ENCODE measurements at regions not wholly inside any gene's neighbourhood (a gene's known extent, or its start where the extent isn't known, plus 50 kb on each side); places are given as distances from the start of the nearest gene placed in this dataset.
"Not testable (repeated sequence)": the region's sequence is repeated elsewhere in the genome, so short reads cannot be mapped to it uniquely, and the experiment has no call there.

DNA sequence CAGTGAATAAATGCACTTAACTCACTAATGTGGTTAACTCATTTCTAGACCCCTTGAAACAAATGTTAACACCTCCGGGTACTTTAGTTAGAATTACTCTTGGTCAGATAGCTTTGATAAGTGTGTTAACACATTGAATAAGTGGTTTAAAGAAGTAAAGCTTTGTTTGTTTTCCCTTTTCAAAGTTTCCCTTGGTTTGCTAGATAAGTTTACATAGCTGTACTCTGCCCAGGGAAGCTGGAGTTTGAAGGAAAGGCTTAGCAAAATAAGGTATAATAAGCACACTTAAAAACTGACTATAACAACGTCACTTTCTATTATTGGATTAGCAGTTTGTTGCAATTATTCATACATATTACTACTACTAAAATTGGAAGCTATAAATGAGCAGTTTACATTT lies 1233.9 kb upstream of the ADGRL2 start:
- no peaks in the 10 kb centered on the region for H3K9me3 ChIP-seq
- no peaks in the 10 kb centered on the region for H3K36me3 ChIP-seq
- DNase-seq (no peak), ATAC-seq (no peak)
- intact Hi-C loops (cut with DNase I) = no loop called here
- H3K27ac ChIP-seq = no peak overlapping the region
- no peaks in the 10 kb centered on the region for H3K4me1 ChIP-seq
- H3K4me3 ChIP-seq = no peak overlapping the region
- TF ChIP-seq, protein P1, sequence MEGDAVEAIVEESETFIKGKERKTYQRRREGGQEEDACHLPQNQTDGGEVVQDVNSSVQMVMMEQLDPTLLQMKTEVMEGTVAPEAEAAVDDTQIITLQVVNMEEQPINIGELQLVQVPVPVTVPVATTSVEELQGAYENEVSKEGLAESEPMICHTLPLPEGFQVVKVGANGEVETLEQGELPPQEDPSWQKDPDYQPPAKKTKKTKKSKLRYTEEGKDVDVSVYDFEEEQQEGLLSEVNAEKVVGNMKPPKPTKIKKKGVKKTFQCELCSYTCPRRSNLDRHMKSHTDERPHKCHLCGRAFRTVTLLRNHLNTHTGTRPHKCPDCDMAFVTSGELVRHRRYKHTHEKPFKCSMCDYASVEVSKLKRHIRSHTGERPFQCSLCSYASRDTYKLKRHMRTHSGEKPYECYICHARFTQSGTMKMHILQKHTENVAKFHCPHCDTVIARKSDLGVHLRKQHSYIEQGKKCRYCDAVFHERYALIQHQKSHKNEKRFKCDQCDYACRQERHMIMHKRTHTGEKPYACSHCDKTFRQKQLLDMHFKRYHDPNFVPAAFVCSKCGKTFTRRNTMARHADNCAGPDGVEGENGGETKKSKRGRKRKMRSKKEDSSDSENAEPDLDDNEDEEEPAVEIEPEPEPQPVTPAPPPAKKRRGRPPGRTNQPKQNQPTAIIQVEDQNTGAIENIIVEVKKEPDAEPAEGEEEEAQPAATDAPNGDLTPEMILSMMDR (IDR thresholded peaks at IDR 0.05) = no peak
- no peaks in the 10 kb centered on the region for H3K27me3 ChIP-seq

- no peak overlapping the region for H3K27ac ChIP-seq
- H3K4me1 ChIP-seq = no peaks in the 10 kb centered on the region
- H3K36me3 ChIP-seq = no peaks in the 10 kb centered on the region
- ATAC-seq = no peak
- no peak for DNase-seq
- intact Hi-C loops (cut with DNase I) = no loop called here
- no peaks in the 10 kb centered on the region for H3K9me3 ChIP-seq
- H3K4me3 ChIP-seq = no peak overlapping the region
- H3K27me3 ChIP-seq = no peaks in the 10 kb centered on the region
- TF ChIP-seq, protein P1 (IDR thresholded peaks at IDR 0.05) = no peak
Observed at GRCh38 chr1:80566123-80566522, 1234.6 kb upstream of the ADGRL2 start.

GRCh38 chr1:80565406-80565805 lies 1235.3 kb upstream of the ADGRL2 start:
- intact Hi-C loops (cut with DNase I) = no loop called here
- no peaks in the 10 kb centered on the region for H3K9me3 ChIP-seq
- no peak overlapping the region for H3K4me3 ChIP-seq
- no peak overlapping the region for H3K27ac ChIP-seq
- no peaks in the 10 kb centered on the region for H3K36me3 ChIP-seq
- no peaks in the 10 kb centered on the region for H3K27me3 ChIP-seq
- TF ChIP-seq, protein P1 (IDR thresholded peaks at IDR 0.05) = no peak
- no peak for DNase-seq
- no peaks in the 10 kb centered on the region for H3K4me1 ChIP-seq
- no peak for ATAC-seq

DNA sequence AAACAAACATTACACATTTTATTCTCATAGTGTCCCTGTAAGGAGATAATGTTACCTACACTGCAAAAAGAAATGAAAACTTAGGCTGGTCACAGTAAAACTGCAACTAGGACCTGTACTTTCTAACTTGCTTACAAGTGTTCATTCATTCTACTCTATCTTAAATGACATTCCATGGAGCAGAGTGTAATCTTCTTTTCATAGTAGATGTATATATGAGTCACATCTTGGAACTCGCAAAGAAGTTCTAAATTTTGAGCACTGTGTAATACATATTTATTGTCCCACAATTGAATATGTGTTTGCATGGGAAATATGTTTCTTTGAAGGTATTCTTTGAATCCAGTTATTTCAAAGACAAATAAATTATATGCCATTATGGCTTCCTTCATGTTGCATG lies 1258.5 kb upstream of the ADGRL2 start:
- H3K9me3 ChIP-seq = no peaks in the 10 kb centered on the region
- H3K36me3 ChIP-seq = no peaks in the 10 kb centered on the region
- DNase-seq (no peak), ATAC-seq (no peak)
- intact Hi-C loops (cut with DNase I) = no loop called here
- TF ChIP-seq, protein P1 (IDR thresholded peaks at IDR 0.05) = no peak
- no peaks in the 10 kb centered on the region for H3K4me1 ChIP-seq
- no peaks in the 10 kb centered on the region for H3K27me3 ChIP-seq
- H3K27ac ChIP-seq = no peak overlapping the region
- H3K4me3 ChIP-seq = no peak overlapping the region

- no peaks in the 10 kb centered on the region for H3K36me3 ChIP-seq
Observed at GRCh38 chr1:80540596-80540995, 1260.1 kb upstream of the ADGRL2 start.

DNA sequence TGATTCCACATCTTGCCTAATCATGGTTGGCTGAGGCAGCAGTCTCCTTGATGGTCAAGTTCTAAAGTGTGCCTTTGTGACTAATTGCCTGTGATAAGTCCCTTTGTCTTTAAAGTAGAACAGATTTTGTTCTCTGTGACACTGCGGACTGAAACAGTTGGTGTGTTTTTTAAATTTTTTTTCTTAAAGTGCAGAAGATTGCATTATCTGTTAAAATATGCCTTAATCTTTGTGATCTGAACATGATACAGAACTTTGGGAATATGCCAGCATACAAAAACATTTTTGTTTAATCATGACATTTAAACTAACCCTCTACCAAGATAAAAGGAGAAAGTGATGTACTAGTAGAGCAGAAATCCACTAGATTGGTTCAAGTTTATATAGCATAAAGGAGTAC lies 1260.6 kb upstream of the ADGRL2 start:
- H3K27ac ChIP-seq = no peak overlapping the region
- no peak overlapping the region for H3K4me3 ChIP-seq
- H3K27me3 ChIP-seq = no peaks in the 10 kb centered on the region
- intact Hi-C loops (cut with DNase I) = no loop called here
- ATAC-seq (no peak), DNase-seq (no peak)
- no peaks in the 10 kb centered on the region for H3K4me1 ChIP-seq
- TF ChIP-seq, protein P1 (IDR thresholded peaks at IDR 0.05) = no peak
- H3K9me3 ChIP-seq = no peaks in the 10 kb centered on the region
- no peaks in the 10 kb centered on the region for H3K36me3 ChIP-seq

More at GRCh38 chr1:80540596-80540995, 1260.1 kb upstream of the ADGRL2 start:
- intact Hi-C loops (cut with DNase I) = no loop called here
- H3K9me3 ChIP-seq = no peaks in the 10 kb centered on the region
- no peaks in the 10 kb centered on the region for H3K4me1 ChIP-seq
- DNase-seq (no peak), ATAC-seq (no peak)
- no peak overlapping the region for H3K4me3 ChIP-seq
- no peaks in the 10 kb centered on the region for H3K27me3 ChIP-seq
- no peak overlapping the region for H3K27ac ChIP-seq
- TF ChIP-seq, protein P1 (IDR thresholded peaks at IDR 0.05) = no peak

DNA sequence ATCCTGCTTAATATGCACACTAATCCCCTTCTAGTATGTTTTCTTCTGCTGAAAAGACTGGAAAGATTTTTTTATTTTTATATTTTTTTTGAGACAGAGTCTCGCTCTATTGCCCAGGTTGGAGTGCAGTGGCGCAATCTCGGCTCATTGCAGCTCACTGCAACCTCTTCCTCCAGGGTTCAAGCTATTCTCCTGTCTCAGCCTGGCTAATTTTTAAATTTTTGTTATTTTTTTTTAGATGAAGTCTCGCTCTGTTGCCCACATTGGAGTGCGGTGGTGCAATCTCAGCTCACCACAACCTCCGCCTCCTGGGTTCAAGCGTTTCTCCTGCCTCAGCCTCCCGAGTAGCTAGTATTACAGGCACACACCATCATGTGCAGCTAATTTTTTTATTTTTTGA lies 1261.4 kb upstream of the ADGRL2 start:
- H3K4me3 ChIP-seq; H3K36me3 ChIP-seq; H3K27me3 ChIP-seq; intact Hi-C loops (cut with DNase I); DNase-seq; H3K4me1 ChIP-seq; H3K27ac ChIP-seq; H3K9me3 ChIP-seq; ATAC-seq: not testable (repeated sequence)
